Skeletal muscle tissue (tissue), 3 donors: ENCODE measurements at regions not wholly inside any gene's neighbourhood (a gene's known extent, or its start where the extent isn't known, plus 50 kb on each side); places are given as distances from the start of the nearest gene placed in this dataset.
A peak's percentile ranks its signal among the peaks of the same experiment; 100 is the strongest.
"Not testable (repeated sequence)": the region's sequence is repeated elsewhere in the genome, so short reads cannot be mapped to it uniquely, and the experiment has no call there.

Source experiments
- H3K27ac ChIP-seq: one replicate; pipeline ENCODE4 v1.7.0; 2013; ENCODE audit warnings: mild to moderate bottlenecking, low read depth, low read length, inconsistent platforms
- H3K27me3 ChIP-seq, 3 donors: one replicate each; pipeline ENCODE4 v1.7.0; 2013; ENCODE audit warnings: low read length in 3 of 3; ENCODE audit not compliant: control insufficient read depth in 3 of 3, insufficient read depth in 3 of 3
- H3K36me3 ChIP-seq, 3 donors: one replicate each; pipeline ENCODE4 v1.7.0; 2013; ENCODE audit warnings: low read length in 3 of 3; ENCODE audit not compliant: control insufficient read depth in 3 of 3, insufficient read depth in 3 of 3
- H3K4me1 ChIP-seq, 3 donors: one replicate each; pipeline ENCODE4 v1.7.0; 2013; ENCODE audit warnings: low read length in 3 of 3, mild to moderate bottlenecking in 3 of 3; ENCODE audit not compliant: control insufficient read depth in 3 of 3, insufficient read depth in 3 of 3
- H3K4me3 ChIP-seq, 3 donors: one replicate each; pipeline ENCODE4 v1.7.0; 2013; ENCODE audit warnings: low read length in 3 of 3
- H3K9ac ChIP-seq, 3 donors: one replicate each; pipeline ENCODE4 v1.7.0; 2013; ENCODE audit warnings: low read length in 3 of 3, mild to moderate bottlenecking in 3 of 3, moderate library complexity in 2 of 3, low read depth in 1 of 3
- H3K9me3 ChIP-seq, 3 donors: one replicate each; pipeline ENCODE4 v1.7.0; 2013; ENCODE audit warnings: low read length in 3 of 3; ENCODE audit not compliant: control insufficient read depth in 3 of 3
- donor health status: Osteomylitis.

GRCh38 chr13:99087098-99087953 is 109.5 kb upstream of the DOCK9 start:
- Histone ChIP-seq H3K9ac (peak overlapping the region; percentile 79 to 82 (median 82)), H3K27me3 (no peaks in the 10 kb centered on the region)

GRCh38 chr13:99087954-99088491 is 110.2 kb upstream of the DOCK9 start:
- H3K9me3 ChIP-seq: no peaks in the 10 kb centered on the region
- peak overlapping the region; percentile 79 to 82 (median 82) for H3K9ac ChIP-seq
- H3K27ac ChIP-seq: peak overlapping the region; percentile 85
- peaks cover 3 to 29% (median 12%) of the 10 kb centered on the region in 3 donors for H3K4me1 ChIP-seq
- H3K27me3 ChIP-seq: no peaks in the 10 kb centered on the region
- peak overlapping the region; percentile 81 to 92 (median 83) for H3K4me3 ChIP-seq
- no peaks in the 10 kb centered on the region for H3K36me3 ChIP-seq

More at GRCh38 chr13:99087098-99087953, 109.5 kb upstream of the DOCK9 start:
- peak overlapping the region; percentile 85 for H3K27ac ChIP-seq
- H3K9me3 ChIP-seq: no peaks in the 10 kb centered on the region
- H3K36me3 ChIP-seq: no peaks in the 10 kb centered on the region
- H3K4me1 ChIP-seq: peaks cover 3 to 29% (median 12%) of the 10 kb centered on the region in 3 donors
- peak overlapping the region; percentile 81 to 92 (median 83) for H3K4me3 ChIP-seq

GRCh38 chr13:99093997-99094396 is 106.7 kb upstream of the UBAC2 start:
- no peak overlapping the region for H3K27ac ChIP-seq
- no peaks in the 10 kb centered on the region for H3K36me3 ChIP-seq
- no peak overlapping the region for H3K4me3 ChIP-seq
- H3K4me1 ChIP-seq: no peaks in the 10 kb centered on the region
- no peaks in the 10 kb centered on the region for H3K9me3 ChIP-seq
- H3K27me3 ChIP-seq: no peaks in the 10 kb centered on the region
- H3K9ac ChIP-seq: no peak overlapping the region

GRCh38 chr13:99101831-99102230 is 98.8 kb upstream of the UBAC2 start:
- not testable (repeated sequence) for H3K36me3 ChIP-seq, H3K4me1 ChIP-seq, H3K27me3 ChIP-seq, H3K9ac ChIP-seq, H3K4me3 ChIP-seq, H3K9me3 ChIP-seq, H3K27ac ChIP-seq

- H3K4me3 ChIP-seq: no peak overlapping the region
- no peaks in the 10 kb centered on the region for H3K36me3 ChIP-seq
- H3K9ac ChIP-seq: no peak overlapping the region
- H3K27me3 ChIP-seq: peaks cover 0 to 9% (median 4%) of the 10 kb centered on the region in 3 donors
- no peak overlapping the region for H3K27ac ChIP-seq
- H3K4me1 ChIP-seq: no peaks in the 10 kb centered on the region
- no peaks in the 10 kb centered on the region for H3K9me3 ChIP-seq
These were observed 97.1 kb upstream of the UBAC2 start for GRCh38 chr13:99103536-99103935.

GRCh38 chr13:99104396-99104795 is 96.3 kb upstream of the UBAC2 start:
- Histone ChIP-seq H3K27me3 (peaks cover 0 to 9% (median 4%) of the 10 kb centered on the region in 3 donors), H3K9ac (no peak overlapping the region), H3K4me1 (no peaks in the 10 kb centered on the region), H3K36me3 (no peaks in the 10 kb centered on the region), H3K9me3 (no peaks in the 10 kb centered on the region), H3K27ac (no peak overlapping the region), H3K4me3 (no peak overlapping the region)

- Histone ChIP-seq H3K9ac (no peak overlapping the region), H3K27ac (no peak overlapping the region), H3K4me1 (no peaks in the 10 kb centered on the region), H3K36me3 (no peaks in the 10 kb centered on the region), H3K4me3 (no peak overlapping the region), H3K9me3 (no peaks in the 10 kb centered on the region), H3K27me3 (peaks cover 0 to 9% (median 4%) of the 10 kb centered on the region in 3 donors)
These were observed 95.5 kb upstream of the UBAC2 start for GRCh38 chr13:99105160-99105559.

- H3K27ac ChIP-seq: no peak overlapping the region
- H3K9ac ChIP-seq: no peak overlapping the region
- no peaks in the 10 kb centered on the region for H3K9me3 ChIP-seq
- no peaks in the 10 kb centered on the region for H3K4me1 ChIP-seq
- no peaks in the 10 kb centered on the region for H3K36me3 ChIP-seq
- no peaks in the 10 kb centered on the region for H3K27me3 ChIP-seq
- no peak overlapping the region for H3K4me3 ChIP-seq
These were observed 87.3 kb upstream of the UBAC2 start for GRCh38 chr13:99113351-99113750.

- no peak overlapping the region for H3K27ac ChIP-seq
- H3K9ac ChIP-seq: no peak overlapping the region
- H3K4me3 ChIP-seq: no peak overlapping the region
- H3K9me3 ChIP-seq: no peaks in the 10 kb centered on the region
- H3K4me1 ChIP-seq: no peaks in the 10 kb centered on the region
- H3K36me3 ChIP-seq: no peaks in the 10 kb centered on the region
- H3K27me3 ChIP-seq: peaks cover 0 to 5% (median 0%) of the 10 kb centered on the region in 3 donors
These were observed 82.5 kb upstream of the UBAC2 start for GRCh38 chr13:99118179-99118578.

- no peaks in the 10 kb centered on the region for H3K9me3 ChIP-seq
- no peak overlapping the region for H3K4me3 ChIP-seq
- H3K27me3 ChIP-seq: peaks cover 0 to 6% (median 0%) of the 10 kb centered on the region in 3 donors
- H3K36me3 ChIP-seq: no peaks in the 10 kb centered on the region
- H3K27ac ChIP-seq: no peak overlapping the region
- no peak overlapping the region for H3K9ac ChIP-seq
- H3K4me1 ChIP-seq: no peaks in the 10 kb centered on the region
These were observed 81.0 kb upstream of the UBAC2 start for GRCh38 chr13:99119656-99120055.
